NCI-H2171 treated with DMSO at 0.1 percent for 48 hours (cell line): ENCODE measurements at regions not wholly inside any gene's neighbourhood (a gene's known extent, or its start where the extent isn't known, plus 50 kb on each side); places are given as distances from the start of the nearest gene placed in this dataset.
"Not testable (repeated sequence)": the region's sequence is repeated elsewhere in the genome, so short reads cannot be mapped to it uniquely, and the experiment has no call there.

Experiments used
- DNase-seq: peaks from one replicate; lab custom pipeline; 2025; lab: John Stamatoyannopoulos, UW

- no peak for DNase-seq
These were observed 160.1 kb upstream of the CADM1 start for GRCh38 chr11:115664313-115664712.

DNA sequence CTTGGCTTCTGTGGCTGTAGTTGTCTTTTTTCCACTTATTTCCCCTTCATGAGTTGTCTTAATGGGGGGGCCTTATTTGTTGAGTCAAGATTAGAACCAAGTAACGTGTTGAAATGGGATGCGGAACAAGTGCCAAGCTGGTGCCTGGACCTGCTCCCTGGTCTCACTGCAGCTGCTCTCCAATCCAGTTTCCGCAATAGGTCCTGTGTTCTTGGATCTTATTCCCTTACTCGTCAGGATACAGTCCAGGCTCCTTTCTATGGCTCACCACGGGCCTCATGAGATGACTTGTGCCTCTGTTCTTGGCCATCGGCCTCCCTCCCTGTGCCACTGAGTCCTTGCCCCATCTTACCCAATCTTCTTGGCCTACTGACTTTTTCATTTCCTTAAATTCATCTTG lies 159.6 kb upstream of the CADM1 start:
- no peak for DNase-seq

- DNase-seq, result peak; percentile 71
These were observed 156.0 kb upstream of the CADM1 start for GRCh38 chr11:115660030-115660805.

DNA sequence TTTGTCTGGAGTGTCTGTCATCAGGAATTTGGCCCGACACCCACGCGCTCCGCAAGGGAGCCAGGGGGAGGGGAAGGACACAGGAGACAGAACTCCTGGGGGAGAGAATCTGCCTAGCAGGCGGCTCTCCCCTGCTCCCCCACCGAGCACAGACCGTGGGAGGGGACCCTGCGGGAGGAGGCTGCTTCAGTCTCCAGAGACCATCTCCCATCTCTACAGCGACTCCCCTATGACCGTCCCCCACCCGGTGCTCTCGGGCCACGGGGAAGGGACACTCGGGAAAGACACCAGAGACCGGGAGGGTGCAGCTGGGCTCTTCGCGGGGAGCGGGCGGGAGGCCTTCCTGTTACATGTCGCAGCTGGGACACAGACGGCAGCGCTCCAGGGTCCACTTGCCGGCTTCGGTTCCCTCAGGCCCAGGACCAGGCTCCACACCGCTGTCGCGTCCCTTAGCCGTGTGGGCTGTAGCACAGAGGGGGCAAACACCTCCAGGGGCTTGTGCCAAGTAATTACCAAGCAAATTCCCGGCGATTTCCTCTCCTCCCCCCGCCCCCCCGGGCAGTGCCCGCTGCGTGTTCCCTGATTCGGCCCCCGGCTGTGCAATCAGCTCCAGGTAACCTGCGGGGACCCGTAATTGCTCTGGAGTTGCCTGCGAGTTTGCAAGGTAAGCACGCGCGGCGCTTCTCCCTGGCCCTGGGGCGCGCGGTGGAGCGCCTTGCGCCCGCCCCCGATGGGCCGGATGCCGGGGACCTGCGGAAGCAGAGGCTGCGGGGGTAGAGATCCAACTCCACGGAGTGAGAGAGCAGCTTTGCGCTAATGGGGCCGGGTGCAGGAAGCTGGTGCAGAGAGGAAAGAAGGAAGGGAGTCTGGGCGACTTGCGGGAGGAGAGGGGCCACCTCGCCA lies 155.1 kb upstream of the CADM1 start:
- peak; percentile 71 for DNase-seq

DNA sequence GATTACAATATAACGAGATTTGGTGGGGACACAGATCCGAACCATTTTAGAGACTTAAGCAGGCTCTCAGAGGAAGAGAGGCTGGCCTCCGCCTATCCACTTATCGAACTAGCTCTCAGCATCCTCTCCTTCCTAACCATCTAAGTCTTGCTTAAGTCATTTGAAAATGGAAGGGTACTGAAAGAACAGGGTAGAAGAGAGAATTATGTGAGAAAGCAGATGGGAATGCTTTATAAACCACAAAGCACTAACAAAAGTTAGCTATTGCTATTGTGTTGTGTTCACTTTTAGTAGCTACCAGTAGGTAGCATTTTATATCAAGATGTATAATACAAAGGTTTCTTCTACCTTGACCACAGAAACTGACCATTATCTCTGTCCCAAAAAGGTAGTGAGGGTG lies 153.4 kb upstream of the CADM1 start:
- DNase-seq, result no peak

DNA sequence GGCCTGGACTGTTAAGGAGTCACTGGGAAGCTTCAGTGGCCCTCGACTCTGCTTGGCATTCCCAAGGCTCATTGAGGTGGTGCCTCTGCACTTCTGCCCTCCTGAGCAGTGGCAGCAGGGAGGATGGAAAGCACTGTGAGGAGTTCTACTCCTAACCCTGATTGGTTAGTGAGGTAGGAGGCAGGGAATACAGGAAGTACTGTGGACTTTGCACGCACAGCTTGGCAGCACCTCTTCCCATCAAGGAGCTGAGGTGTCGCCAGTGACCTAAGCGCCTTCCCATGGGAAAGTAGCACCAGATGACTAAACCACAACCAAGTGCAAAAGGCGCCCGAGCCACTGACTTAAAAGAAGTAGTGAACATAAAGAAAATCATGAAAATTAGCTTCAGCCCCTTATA lies 152.5 kb upstream of the CADM1 start:
- no peak for DNase-seq

- no peak for DNase-seq
These were observed 151.8 kb upstream of the CADM1 start for GRCh38 chr11:115656041-115656440.

DNA sequence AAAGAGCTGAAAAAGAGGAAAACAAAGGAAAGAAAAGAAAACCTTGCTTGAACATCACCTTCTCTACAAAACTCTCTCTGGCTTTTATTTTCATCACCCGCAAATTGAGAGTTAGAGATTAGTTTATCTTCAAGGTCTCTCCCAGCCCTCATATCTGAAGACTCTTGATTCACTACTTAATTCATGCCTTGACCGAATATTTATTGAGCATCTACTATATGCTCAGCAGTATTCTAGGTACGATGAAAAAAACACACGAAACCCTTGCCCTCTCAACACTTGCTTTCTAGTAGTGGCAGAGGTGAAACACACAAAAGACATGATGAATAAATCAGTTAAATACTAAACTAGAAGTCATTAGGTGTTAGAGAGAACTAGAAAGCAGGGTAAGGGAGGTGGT lies 150.6 kb upstream of the CADM1 start:
- no peak for DNase-seq

DNA sequence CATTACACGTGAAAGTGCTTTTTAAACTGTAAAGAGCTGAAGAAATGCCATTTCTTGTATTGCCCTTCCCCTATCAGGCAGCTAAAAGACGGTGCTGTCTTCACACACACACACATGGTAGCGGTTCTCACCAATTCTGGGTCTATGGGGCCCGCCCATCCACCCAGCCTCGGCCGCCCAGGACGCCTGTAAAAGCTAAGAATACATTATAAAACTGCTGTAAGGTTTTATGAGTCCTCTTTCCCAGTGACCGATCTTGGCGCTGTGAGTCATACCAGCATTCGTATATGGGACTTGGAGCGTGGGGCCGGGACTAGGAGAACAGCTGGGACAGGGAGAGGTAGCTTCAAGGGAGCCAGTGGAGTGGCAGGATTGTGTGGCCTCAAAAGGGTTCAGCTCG lies 149.7 kb upstream of the CADM1 start:
- no peak for DNase-seq

DNA sequence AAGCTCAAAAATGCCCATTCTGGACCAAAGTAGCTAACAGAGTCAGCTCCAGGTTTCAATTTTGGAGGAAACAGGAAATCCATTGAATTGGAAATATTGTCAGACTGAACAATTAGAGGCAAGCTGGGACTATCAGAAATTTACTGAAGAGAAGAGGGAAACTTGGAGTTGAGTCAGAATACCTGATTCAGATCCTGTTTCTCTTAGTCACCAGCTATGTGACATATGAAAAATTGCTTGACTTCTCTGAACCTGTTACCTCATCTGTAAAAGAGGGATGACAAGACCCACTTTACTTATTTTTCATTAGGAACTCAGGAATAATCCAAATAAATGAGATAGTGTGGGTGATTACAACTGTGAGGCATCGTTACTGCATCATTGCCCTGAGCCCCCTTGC lies 148.9 kb upstream of the CADM1 start:
- DNase-seq, result no peak

DNA sequence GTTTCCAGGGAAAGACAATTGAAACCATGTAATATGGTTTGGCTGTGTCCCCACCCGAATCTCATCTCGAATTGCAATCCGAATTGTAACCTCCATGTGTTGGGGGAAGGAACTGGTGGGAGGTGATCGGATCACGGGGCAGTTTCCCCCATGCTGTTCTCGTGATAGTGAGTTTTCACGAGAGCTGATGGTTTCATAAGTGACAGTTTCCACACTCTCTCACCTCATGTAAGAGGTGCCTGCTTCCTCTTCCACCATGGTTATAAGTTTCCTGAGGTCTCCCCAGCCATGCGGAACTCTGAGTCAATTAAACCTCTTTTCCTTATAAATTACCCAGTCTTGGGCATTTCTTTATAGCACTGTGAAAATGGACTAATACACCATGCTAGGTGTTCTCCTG lies 148.3 kb upstream of the CADM1 start:
- no peak for DNase-seq

DNA sequence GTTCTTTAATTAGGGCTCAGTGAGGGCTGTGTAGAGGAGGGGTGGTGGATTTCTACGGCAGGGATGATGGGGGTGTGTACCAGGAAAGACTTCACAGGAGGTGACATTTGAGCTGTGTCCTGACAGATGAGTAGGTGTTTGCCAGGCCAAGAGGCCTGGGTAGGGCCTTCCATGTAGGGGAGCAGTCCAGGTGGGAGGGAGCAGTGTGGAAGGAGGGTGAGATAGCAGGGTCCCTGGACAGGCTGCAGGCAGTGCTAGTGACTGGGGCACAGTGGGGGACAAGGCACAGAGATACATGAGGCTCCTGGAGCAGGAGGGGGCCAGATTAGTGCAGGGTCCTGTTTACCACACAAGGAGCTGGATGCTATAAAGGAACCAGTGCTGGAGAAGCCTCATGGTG lies 147.9 kb upstream of the CADM1 start:
- no peak for DNase-seq

GRCh38 chr11:115649461-115649860 lies 145.2 kb upstream of the CADM1 start:
- no peak for DNase-seq

DNA sequence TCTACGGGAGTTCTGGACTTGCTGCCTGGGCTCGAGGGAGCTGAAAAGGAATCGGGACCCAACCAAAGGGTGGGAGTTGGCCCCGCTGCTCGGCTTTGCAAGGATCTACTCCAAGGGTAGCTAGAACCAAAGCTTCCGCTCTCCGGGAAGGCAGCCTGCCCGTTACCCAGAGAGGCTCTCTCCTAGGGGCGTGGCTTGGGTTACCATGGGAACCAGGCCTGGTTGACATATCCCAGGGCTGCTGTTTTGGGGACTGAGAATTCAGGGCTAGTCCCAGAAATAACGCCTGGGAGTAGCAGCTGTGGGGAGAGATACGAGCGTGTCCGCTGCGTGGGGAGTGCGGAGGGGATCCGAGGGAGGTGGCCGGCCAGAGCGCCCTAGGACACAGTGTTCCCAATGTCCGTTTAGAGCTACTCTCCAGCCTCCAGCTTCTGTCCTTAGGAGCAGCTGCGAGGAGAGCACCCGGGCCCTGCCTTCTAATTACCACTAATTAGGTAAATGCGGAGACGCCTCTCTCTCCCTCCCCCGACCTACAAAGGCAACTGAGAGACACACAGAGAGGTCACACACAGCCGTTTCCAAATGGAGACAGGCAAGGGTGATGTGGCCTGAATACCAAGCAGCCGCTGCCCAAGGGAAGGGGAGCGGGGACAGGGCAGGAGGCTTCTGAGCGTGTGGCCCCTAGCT lies 141.6 kb upstream of the CADM1 start:
- DNase-seq, result peak; percentile 32

GRCh38 chr11:115644856-115645255 lies 140.6 kb upstream of the CADM1 start:
- peak; percentile 82 for DNase-seq

DNA sequence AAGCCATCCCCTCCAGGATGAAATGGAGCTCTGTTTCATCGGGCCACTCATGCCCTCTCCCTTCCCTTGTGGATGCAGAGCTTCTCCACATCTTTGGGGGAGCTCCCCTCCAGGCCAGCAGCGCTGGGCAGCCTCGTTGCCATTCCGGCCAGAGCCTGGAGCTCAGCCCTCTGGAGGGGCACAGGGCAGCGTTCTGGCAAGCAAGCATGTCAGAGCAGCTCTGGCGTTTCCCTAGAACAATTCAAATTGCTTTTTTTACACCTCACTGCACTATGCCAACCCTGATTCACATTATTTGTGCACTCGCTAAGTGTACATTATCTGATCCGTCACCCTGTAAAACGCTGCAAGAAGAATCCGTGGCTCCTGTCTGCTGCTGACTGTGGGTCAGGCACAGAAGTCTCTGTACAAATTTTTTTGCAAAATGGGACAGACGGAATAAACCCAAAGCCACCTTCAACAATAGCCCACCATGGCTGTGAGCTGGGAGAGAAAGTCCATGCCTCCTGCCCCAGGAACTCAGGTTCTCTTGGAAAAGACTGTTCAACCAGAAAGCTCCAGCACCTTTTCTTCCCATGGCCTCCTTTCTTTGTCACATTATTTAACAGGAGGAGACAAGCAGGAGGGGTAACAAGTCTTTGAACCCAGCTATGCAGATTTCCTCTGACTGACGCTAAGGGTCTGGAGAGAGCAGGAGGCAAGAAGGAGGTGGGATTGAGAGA lies 139.5 kb upstream of the CADM1 start:
- no peak for DNase-seq

DNA sequence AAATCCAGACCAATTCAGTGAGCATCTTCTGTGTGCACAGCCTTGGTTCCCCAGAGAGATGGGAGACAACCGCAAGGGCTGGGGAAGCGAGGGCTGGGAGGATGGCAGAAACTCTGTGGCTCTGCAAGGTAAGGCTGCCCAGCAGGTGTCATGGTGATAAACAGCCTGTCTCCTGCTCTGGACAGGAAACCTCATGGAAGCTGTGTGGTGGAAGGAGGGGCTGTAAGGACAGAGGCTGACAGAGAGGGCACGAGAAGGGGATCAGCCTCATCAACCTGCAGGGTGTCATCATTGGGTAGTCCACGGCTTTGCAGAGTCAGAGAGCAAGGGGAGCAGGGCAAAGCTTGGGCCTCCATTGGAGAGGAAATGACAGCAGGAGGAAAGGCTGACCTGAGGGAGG lies 138.4 kb upstream of the CADM1 start:
- DNase-seq, result no peak

GRCh38 chr11:115637599-115638241 lies 133.5 kb upstream of the CADM1 start:
- DNase-seq, result no peak

- DNase-seq, result no peak
These were observed 132.7 kb upstream of the CADM1 start for GRCh38 chr11:115636753-115637527.

- not testable (repeated sequence) for DNase-seq
These were observed 129.8 kb upstream of the CADM1 start for GRCh38 chr11:115633977-115634376.

DNA sequence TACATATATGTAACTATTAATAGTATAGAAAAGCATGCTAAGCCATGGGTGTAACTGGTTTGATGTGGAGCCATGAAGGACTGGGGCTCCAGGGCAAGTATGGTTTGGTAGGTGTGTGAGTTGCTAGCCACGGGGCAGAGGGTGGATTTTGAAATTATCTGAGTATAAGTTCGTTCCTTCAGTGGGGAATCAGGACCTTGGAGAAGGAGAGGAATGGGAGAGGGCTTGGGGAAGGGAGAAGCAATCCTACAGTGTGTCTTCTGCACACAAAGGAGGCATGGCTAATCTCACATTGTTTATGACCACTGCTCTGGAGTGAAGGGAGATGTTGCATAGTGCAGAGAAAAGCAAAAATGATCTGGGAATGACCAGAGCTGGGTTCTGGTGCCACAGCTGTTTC lies 127.8 kb upstream of the CADM1 start:
- no peak for DNase-seq
